Activated T-cell treated with anti-CD3 and anti-CD28 coated beads, Interleukin-2, amount 50 U/mL, for 72 hours (primary cell): ENCODE measurements at regions not wholly inside any gene's neighbourhood (a gene's known extent, or its start where the extent isn't known, plus 50 kb on each side); places are given as distances from the start of the nearest gene placed in this dataset.

Experiments used
- ATAC-seq, 2 donors: fragments of 150-1000 bp; cut with Tn5 transposase; replicated peaks in 1 of 2; 2 replicates each; pipeline ENCODE4 v1.10.0; 2021; ENCODE audit warnings: moderate library complexity in 2 of 2, mild to moderate bottlenecking in 1 of 2
- DNase-seq, 2 donors: peaks; one replicate each; pipeline ENCODE4 v3.0.0; 2021 to 2022; ENCODE audit warnings: mixed read lengths in 1 of 2
- H3K27ac Mint-ChIP-seq: one replicate; pipeline ENCODE4 v1.8.0; 2022; ENCODE audit warnings: mild to moderate bottlenecking, moderate library complexity, mixed read lengths
- H3K27me3 Mint-ChIP-seq: one replicate; pipeline ENCODE4 v1.8.0; 2022; ENCODE audit warnings: low read depth, mixed read lengths
- H3K36me3 Mint-ChIP-seq, 2 donors: one replicate each; pipeline ENCODE4 v1.8.0; 2022; ENCODE audit warnings: mixed read lengths in 2 of 2, mild to moderate bottlenecking in 1 of 2; ENCODE audit not compliant: insufficient read depth in 2 of 2
- H3K4me1 Mint-ChIP-seq: one replicate; pipeline ENCODE4 v1.8.0; 2022; ENCODE audit warnings: low read depth, mixed read lengths
- H3K4me3 Mint-ChIP-seq, 2 donors: one replicate each; pipeline ENCODE4 v1.8.0; 2022; ENCODE audit warnings: mild to moderate bottlenecking in 2 of 2, mixed read lengths in 2 of 2, moderate library complexity in 2 of 2
- H3K9me3 Mint-ChIP-seq, 2 donors: one replicate each; pipeline ENCODE4 v1.8.0; 2022; ENCODE audit warnings: mixed read lengths in 2 of 2

GRCh38 chr2:177161741-177162460, 50.7 kb upstream of the HNRNPA3 start:
- no peaks in the 10 kb centered on the region for H3K36me3 Mint-ChIP-seq
- H3K4me1 Mint-ChIP-seq, result peaks cover 13% of the 10 kb centered on the region
- ATAC-seq (no peak), DNase-seq (peak in 1 of 2 donors; percentile 17)
- no peaks in the 10 kb centered on the region for H3K9me3 Mint-ChIP-seq
- H3K27me3 Mint-ChIP-seq, result no peaks in the 10 kb centered on the region
- no peak overlapping the region for H3K27ac Mint-ChIP-seq
- no peak overlapping the region for H3K4me3 Mint-ChIP-seq
